Lower leg skin (tissue), 3 donors: ENCODE measurements at regions not wholly inside any gene's neighbourhood (a gene's known extent, or its start where the extent isn't known, plus 50 kb on each side); places are given as distances from the start of the nearest gene placed in this dataset.

ENCODE experiments used
- CTCF ChIP-seq, 3 donors: fragments of 450-650 bp; IDR thresholded peaks; one replicate each; pipeline ENCODE4 v1.5.1; 2016; ENCODE audit warnings: antibody characterized with exemption in 3 of 3, mild to moderate bottlenecking in 3 of 3, moderate library complexity in 2 of 3
- POLR2A ChIP-seq, 2 donors: fragments of 450-650 bp; IDR thresholded peaks; one replicate each; pipeline ENCODE4 v1.6.1; 2016 to 2017; ENCODE audit warnings: antibody characterized with exemption in 2 of 2, mild to moderate bottlenecking in 1 of 2, moderate library complexity in 1 of 2

- TF ChIP-seq CTCF (IDR thresholded peaks at IDR 0.05) = no peak
- no peak for TF ChIP-seq POLR2A (IDR thresholded peaks at IDR 0.05)
These were observed 368.9 kb downstream of the BUD13 start for GRCh38 chr11:116403794-116404461.
